H1 (cell line): ENCODE measurements at regions not wholly inside any gene's neighbourhood (a gene's known extent, or its start where the extent isn't known, plus 50 kb on each side); places are given as distances from the start of the nearest gene placed in this dataset.

Experiments
- CTCF ChIA-PET: fragments of 300-600 bp; sonication (Branson Sonifier 250); formaldehyde crosslinking; loops from one replicate; lab custom pipeline; 2021; ENCODE audit not compliant: partially characterized antibody; lab: Charles Lee
- POLR2A ChIA-PET: fragments of 300-600 bp; sonication (Branson Sonifier 250); formaldehyde crosslinking; loops from one replicate; lab custom pipeline; 2021; ENCODE audit warnings: inconsistent platforms; ENCODE audit not compliant: partially characterized antibody; lab: Charles Lee
- DNase-seq, 2 experiments: peaks; one replicate each; pipeline versions ENCODE4 v3.0.0 to v3.0.0-alpha.2; 2010 to 2022; ENCODE audit warnings: low spot score in 2 of 2, low read depth in 1 of 2, mixed read lengths in 1 of 2
- FAIRE-seq: peaks from 2 replicates; lab custom pipeline; 2011; peaks lifted over from hg19 to GRCh38; lab: Jason Lieb, UNC
- H2AFZ ChIP-seq: 2 replicates; pipeline ENCODE4 v1.8.1; 2012; ENCODE audit warnings: low read length, inconsistent platforms
- H2AK5ac ChIP-seq: 2 replicates; pipeline ENCODE4 v1.6.1; 2013; ENCODE audit warnings: low read depth, low read length
- H2BK120ac ChIP-seq: replicated peaks from 2 replicates; pipeline ENCODE3; 2013; ENCODE audit warnings: low read depth, low read length, inconsistent platforms
- H2BK12ac ChIP-seq: 2 replicates; pipeline ENCODE4 v1.6.1; 2013; ENCODE audit warnings: low read depth, low read length
- H2BK15ac ChIP-seq: 2 replicates; pipeline ENCODE4 v1.6.1; 2013; ENCODE audit warnings: low read length
- H2BK20ac ChIP-seq: 2 replicates; pipeline ENCODE4 v1.6.1; 2013; ENCODE audit warnings: low read length
- H2BK5ac ChIP-seq: 2 replicates; pipeline ENCODE4 v1.6.1; 2013; ENCODE audit warnings: low read depth, low read length
- H3K14ac ChIP-seq: 2 replicates; pipeline ENCODE4 v1.6.1; 2013; ENCODE audit warnings: inconsistent platforms; ENCODE audit not compliant: insufficient read length
- H3K18ac ChIP-seq: 2 replicates; pipeline ENCODE4 v1.6.1; 2013; ENCODE audit warnings: low read length; ENCODE audit errors: extremely low read depth
- H3K23ac ChIP-seq: 2 replicates; pipeline ENCODE4 v1.6.1; 2013; ENCODE audit warnings: inconsistent platforms; ENCODE audit not compliant: insufficient read length
- H3K23me2 ChIP-seq: 2 replicates; pipeline ENCODE4 v1.6.1; 2013; ENCODE audit warnings: low read depth, low read length
- H3K27ac ChIP-seq: 2 replicates; pipeline ENCODE4 v1.6.1; 2011; ENCODE audit warnings: low read depth, low read length, inconsistent platforms
- H3K27me3 ChIP-seq, 4 experiments: replicated peaks in 1 of 4; 1 replicate in 1 of 4; 2 replicates in 3 of 4; pipeline versions ENCODE4 v1.6.1 to v1.8.1; 2011 to 2013; ENCODE audit warnings: low read length in 3 of 4, mild to moderate bottlenecking in 3 of 4, inconsistent platforms in 2 of 4, mixed read lengths in 2 of 4, moderate library complexity in 1 of 4; ENCODE audit not compliant: control insufficient read depth in 3 of 4, insufficient read depth in 3 of 4; ENCODE audit errors: extremely low read depth in 1 of 4
- H3K36me3 ChIP-seq, 4 experiments: 2 replicates each; pipeline versions ENCODE4 v1.6.1 to v1.8.1; 2011 to 2013; ENCODE audit warnings: mild to moderate bottlenecking in 4 of 4, low read length in 3 of 4, moderate library complexity in 2 of 4, control low read depth in 1 of 4, inconsistent platforms in 1 of 4; ENCODE audit not compliant: insufficient read depth in 4 of 4, control insufficient read depth in 2 of 4
- H3K4ac ChIP-seq: replicated peaks from 2 replicates; pipeline ENCODE3; 2013; ENCODE audit warnings: low read length, low read depth, mixed read lengths, inconsistent platforms; ENCODE audit not compliant: insufficient read length
- H3K4me1 ChIP-seq, 4 experiments: replicated peaks in 1 of 4; 1 replicate in 1 of 4; 2 replicates in 3 of 4; pipeline versions ENCODE4 v1.6.1 to v1.8.1; 2011 to 2013; ENCODE audit warnings: low read length in 3 of 4, inconsistent platforms in 2 of 4, mixed read lengths in 1 of 4; ENCODE audit not compliant: insufficient read depth in 4 of 4, control insufficient read depth in 3 of 4
- H3K4me2 ChIP-seq, 2 experiments: 2 replicates each; pipeline versions ENCODE4 v1.6.1 to v1.8.1; 2011 to 2013; ENCODE audit warnings: low read depth in 2 of 2, low read length in 2 of 2, control low read depth in 1 of 2, inconsistent platforms in 1 of 2, mild to moderate bottlenecking in 1 of 2; ENCODE audit not compliant: insufficient read depth in 1 of 2
- H3K4me3 ChIP-seq, 4 experiments: fragments of 200-600, 300-600 bp in 1 of 4; sonication (generic), shearing (Covaris generic), sonication (Bioruptor Twin) in 1 of 4; 2 replicates each; pipeline versions ENCODE4 v1.5.1 to v1.8.1; 2011 to 2016; ENCODE audit warnings: low read length in 4 of 4, low read depth in 3 of 4, control low read depth in 2 of 4, inconsistent platforms in 2 of 4, mild to moderate bottlenecking in 2 of 4, mixed read lengths in 1 of 4, moderate library complexity in 1 of 4; ENCODE audit not compliant: insufficient read depth in 2 of 4; ENCODE audit errors: extremely low read depth in 1 of 4
- H3K56ac ChIP-seq: replicated peaks from 2 replicates; pipeline ENCODE3; 2013; ENCODE audit warnings: low read depth, mild to moderate bottlenecking, mixed read lengths, low read length, inconsistent platforms; ENCODE audit not compliant: insufficient read length
- H3K79me1 ChIP-seq: 2 replicates; pipeline ENCODE4 v1.6.1; 2013; ENCODE audit warnings: low read depth, low read length, control low read depth
- H3K79me2 ChIP-seq, 2 experiments: 2 replicates each; pipeline versions ENCODE4 v1.6.1 to v1.8.1; 2012 to 2013; ENCODE audit warnings: low read length in 2 of 2, mild to moderate bottlenecking in 2 of 2, inconsistent platforms in 1 of 2; ENCODE audit not compliant: insufficient read depth in 2 of 2, control insufficient read depth in 1 of 2
- H3K9ac ChIP-seq, 4 experiments: replicated peaks in 1 of 4; 1 replicate in 1 of 4; 2 replicates in 3 of 4; pipeline versions ENCODE4 v1.6.1 to v1.8.1; 2011 to 2013; ENCODE audit warnings: low read depth in 3 of 4, low read length in 3 of 4, control low read depth in 2 of 4, mild to moderate bottlenecking in 2 of 4, moderate library complexity in 2 of 4, inconsistent platforms in 1 of 4; ENCODE audit errors: extremely low read depth in 1 of 4
- H3K9me3 ChIP-seq, 2 experiments: 2 replicates each; pipeline versions ENCODE4 v1.6.1 to v1.8.1; 2012 to 2013; ENCODE audit warnings: mild to moderate bottlenecking in 2 of 2, moderate library complexity in 2 of 2, control low read depth in 1 of 2, inconsistent platforms in 1 of 2, low read depth in 1 of 2, low read length in 1 of 2, mixed read lengths in 1 of 2; ENCODE audit not compliant: insufficient read depth in 2 of 2
- H4K20me1 ChIP-seq, 2 experiments: replicated peaks in 1 of 2; 2 replicates each; pipeline versions ENCODE3 to v1.8.1; 2011 to 2013; ENCODE audit warnings: inconsistent platforms in 2 of 2, low read length in 2 of 2, mild to moderate bottlenecking in 1 of 2; ENCODE audit not compliant: insufficient read depth in 2 of 2, control insufficient read depth in 1 of 2
- H4K5ac ChIP-seq: 2 replicates; pipeline ENCODE4 v1.6.1; 2013; ENCODE audit warnings: low read length, low read depth, mixed read lengths, inconsistent platforms; ENCODE audit not compliant: insufficient read length
- H4K8ac ChIP-seq: 2 replicates; pipeline ENCODE4 v1.8.0; 2013; ENCODE audit warnings: mild to moderate bottlenecking, moderate library complexity, low read length, inconsistent platforms; ENCODE audit not compliant: insufficient read depth; ENCODE audit errors: extremely low read depth
- H4K91ac ChIP-seq: replicated peaks from 2 replicates; pipeline ENCODE3; 2013; ENCODE audit warnings: low read length, mixed read lengths, inconsistent platforms; ENCODE audit not compliant: insufficient read length
- TBP ChIP-seq: IDR thresholded peaks from 2 replicates; pipeline ENCODE4 v1.6.1; 2011; ENCODE audit warnings: low read depth, low read length, improper control_type of control experiment
- WGBS, 2 experiments: shearing (Covaris generic) in 1 of 2; methylation state at CpG; one replicate each; pipeline versions ENCODE4 v1.1.6 to v1.1.7; 2013 to 2015; ENCODE audit warnings: low lambda C conversion rate in 2 of 2, mixed read lengths in 2 of 2, inconsistent platforms in 1 of 2, low coverage in 1 of 2, missing lambda C conversion rate in 1 of 2; ENCODE audit not compliant: insufficient replicate concordance in 2 of 2, insufficient coverage in 1 of 2, insufficient read length in 1 of 2; ENCODE audit errors: extremely low coverage in 1 of 2, missing lambda C conversion rate in 1 of 2; 5-methylcytosine and 5-hydroxymethylcytosine counted together

DNA sequence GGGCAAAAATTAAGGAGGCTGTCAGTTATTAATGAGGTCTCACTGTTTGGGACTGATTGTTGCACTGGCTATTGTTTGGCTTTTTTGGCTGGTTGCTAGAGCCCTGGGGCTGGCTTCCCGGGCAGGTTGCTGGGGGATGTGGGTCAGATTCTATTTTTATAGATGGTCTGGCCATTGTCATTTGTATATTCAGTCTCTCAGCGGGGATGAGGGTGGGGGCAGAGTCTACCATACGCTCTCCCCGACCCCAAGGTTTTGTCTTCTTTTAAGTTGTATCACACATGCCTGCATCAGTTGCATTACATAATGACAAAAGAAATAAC, 84.3 kb upstream of the GRB10 start:
- WGBS, 2 experiments, result 66% methylated on average over 4 of the region's 4 CpGs; no CpG with 5 or more reads in 1 of the 2 experiments
- Histone ChIP-seq H3K27me3 (no peaks in the 10 kb centered on the region), H3K79me1 (no peaks in the 10 kb centered on the region; the same call in 1 of the 2 replicates), H3K4me3 (peak overlapping the region; percentile 3 to 53 (median 8); a peak in 5 of 8 replicates), H3K18ac (peak overlapping the region; percentile 86; the same call in 1 of the 2 replicates), H3K4me1 (peaks cover 3 to 16% (median 11%) of the 10 kb centered on the region in 4 experiments; a peak in 6 of 7 replicates), H4K20me1 (no peaks in the 10 kb centered on the region), H2BK15ac (no peak overlapping the region), H2BK5ac (peak overlapping the region; percentile 77; the same call in 1 of the 2 replicates), H3K9ac (no peak overlapping the region), H3K23ac (no peak overlapping the region), H3K56ac (no peak overlapping the region), H2AK5ac (no peak overlapping the region), H2BK20ac (peak overlapping the region; percentile 82; the same call in 1 of the 2 replicates), H2BK12ac (peak overlapping the region; percentile 89; the same call in 1 of the 2 replicates), H3K27ac (no peak overlapping the region), H3K9me3 (peaks cover 6 to 8% of the 10 kb centered on the region in 2 experiments; a peak in 3 of 4 replicates), H3K79me2 (peaks cover 0 to 8% of the 10 kb centered on the region in 2 experiments; a peak in 2 of 4 replicates), H3K36me3 (peaks cover 0 to 28% (median 1%) of the 10 kb centered on the region in 4 experiments; a peak in 3 of 8 replicates), H2AFZ (peak overlapping the region; percentile 79; the same call in 1 of the 2 replicates), H4K91ac (peak overlapping the region; percentile 63), H3K14ac (no peak overlapping the region), H2BK120ac (peak overlapping the region; percentile 89), H4K8ac (peak overlapping the region; percentile 80), H3K23me2 (no peaks in the 10 kb centered on the region), H3K4me2 (peak overlapping the region; percentile 60 to 68), H4K5ac (peak overlapping the region; percentile 9), H3K4ac (peak overlapping the region; percentile 95)
- FAIRE-seq (no peak), DNase-seq (no peak)
- TF ChIP-seq TBP, result no peak
- ChIA-PET CTCF (no interaction called here), POLR2A (no interaction called here)
